ENCODE measurements at regions not wholly inside any gene's neighbourhood (a gene's known extent, or its start where the extent isn't known, plus 50 kb on each side); places are given as distances from the start of the nearest gene placed in this dataset.

- no peak for DNase-seq
- Histone ChIP-seq H2AFZ (ENCODE audit: low read length) (no peak overlapping the region), H3K9me2 (replicated peaks; ENCODE audit: low read length) (no peaks in the 10 kb centered on the region), H4K20me1 (ENCODE audit: low read length) (no peaks in the 10 kb centered on the region), H3K9me3 (ENCODE audit: low read length) (no peaks in the 10 kb centered on the region), H3F3A (ENCODE audit: low read length, unreplicated experiment) (no peaks in the 10 kb centered on the region), H3K4me2 (ENCODE audit: low read length) (no peak overlapping the region), H3K27me3 (ENCODE audit: low read length) (peaks cover 5% of the 10 kb centered on the region; the same call in 1 of the 2 replicates), H3K27ac (ENCODE audit: low read length) (no peak overlapping the region), H3K4me3 (ENCODE audit: low read length) (no peak overlapping the region), H3K36me3 (ENCODE audit: low read depth, low read length) (no peaks in the 10 kb centered on the region), H3K79me2 (ENCODE audit: low read length) (no peaks in the 10 kb centered on the region), H3K9ac (ENCODE audit: low read length) (no peak overlapping the region), H3K4me1 (ENCODE audit: insufficient read depth, low read length) (no peaks in the 10 kb centered on the region)
- no peak for ATAC-seq
- POLR2A ChIA-PET (ENCODE audit: unreplicated experiment) = no interaction called here
- TF ChIP-seq CTCF (conservative IDR thresholded peaks at IDR 0.05; ENCODE audit: low read depth, low read length) (no peak), EZH2phosphoT487 (IDR thresholded peaks at IDR 0.05; ENCODE audit: borderline replicate concordance, low read length) (no peak), EZH2 (IDR thresholded peaks at IDR 0.05; ENCODE audit: low read length, unreplicated experiment) (no peak)
- CTCF ChIA-PET = no interaction called here
- BruUV-seq (replicated peaks) = no TSS peak
- intact Hi-C loops (cut with micrococcal nuclease) = no loop called here
These were observed 183.6 kb downstream of the FOXD2 start for GRCh38 chr1:47621483-47621882.

DNA sequence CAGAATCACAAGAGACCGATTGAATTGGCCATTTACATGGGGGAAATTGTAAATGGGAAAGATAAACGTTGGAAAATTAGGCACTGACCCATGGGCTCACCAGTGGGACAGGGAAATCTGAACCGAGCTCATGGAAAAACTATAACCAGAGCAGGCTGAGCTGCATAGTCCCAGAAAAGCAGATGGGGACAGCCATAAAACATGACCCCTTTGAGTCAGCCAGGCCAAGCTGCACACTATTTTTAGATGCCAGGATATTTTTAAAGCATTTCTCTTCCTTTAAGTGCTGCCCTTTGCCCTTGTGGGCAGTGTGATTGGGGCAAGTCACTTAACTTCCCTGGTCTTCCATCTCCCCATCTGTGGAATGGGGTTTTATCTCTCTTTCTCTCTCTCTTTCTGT lies 184.1 kb downstream of the FOXD2 start:
- Histone ChIP-seq H3K4me1 (ENCODE audit: insufficient read depth, low read length) (no peaks in the 10 kb centered on the region), H3K27me3 (ENCODE audit: low read length) (peaks cover 5% of the 10 kb centered on the region; the same call in 1 of the 2 replicates), H3K4me2 (ENCODE audit: low read length) (no peak overlapping the region), H3K79me2 (ENCODE audit: low read length) (no peaks in the 10 kb centered on the region), H3K27ac (ENCODE audit: low read length) (no peak overlapping the region), H2AFZ (ENCODE audit: low read length) (no peak overlapping the region), H3K9ac (ENCODE audit: low read length) (no peak overlapping the region), H3F3A (ENCODE audit: low read length, unreplicated experiment) (no peaks in the 10 kb centered on the region), H4K20me1 (ENCODE audit: low read length) (no peaks in the 10 kb centered on the region), H3K9me3 (ENCODE audit: low read length) (no peaks in the 10 kb centered on the region), H3K4me3 (ENCODE audit: low read length) (no peak overlapping the region), H3K9me2 (replicated peaks; ENCODE audit: low read length) (no peaks in the 10 kb centered on the region), H3K36me3 (ENCODE audit: low read depth, low read length) (no peaks in the 10 kb centered on the region)
- ChIA-PET CTCF (no interaction called here), POLR2A (ENCODE audit: unreplicated experiment) (no interaction called here)
- TF ChIP-seq EZH2phosphoT487 (IDR thresholded peaks at IDR 0.05; ENCODE audit: borderline replicate concordance, low read length) = no peak
- no peak for TF ChIP-seq CTCF (conservative IDR thresholded peaks at IDR 0.05; ENCODE audit: low read depth, low read length)
- TF ChIP-seq EZH2 (IDR thresholded peaks at IDR 0.05; ENCODE audit: low read length, unreplicated experiment) = no peak
- no peak for ATAC-seq
- intact Hi-C loops (cut with micrococcal nuclease) = no loop called here
- BruUV-seq (replicated peaks) = no TSS peak
- no peak for DNase-seq

- no peaks in the 10 kb centered on the region for H3F3A ChIP-seq (ENCODE audit: low read length, unreplicated experiment)
- CTCF ChIA-PET = no interaction called here
- no peak overlapping the region for H3K4me3 ChIP-seq (ENCODE audit: low read length)
These were observed 185.1 kb downstream of the FOXD2 start for GRCh38 chr1:47622776-47623556.

More at GRCh38 chr1:47622776-47623556, 185.1 kb downstream of the FOXD2 start:
- Histone ChIP-seq H3K9me3 (ENCODE audit: low read length) (no peaks in the 10 kb centered on the region), H3K9ac (ENCODE audit: low read length) (no peak overlapping the region), H3K79me2 (ENCODE audit: low read length) (no peaks in the 10 kb centered on the region), H3K36me3 (ENCODE audit: low read depth, low read length) (no peaks in the 10 kb centered on the region), H3K4me1 (ENCODE audit: insufficient read depth, low read length) (no peaks in the 10 kb centered on the region), H4K20me1 (ENCODE audit: low read length) (no peaks in the 10 kb centered on the region), H3K4me2 (ENCODE audit: low read length) (no peak overlapping the region), H3K9me2 (replicated peaks; ENCODE audit: low read length) (no peaks in the 10 kb centered on the region), H3K27ac (ENCODE audit: low read length) (no peak overlapping the region), H3K27me3 (ENCODE audit: low read length) (peaks cover 5% of the 10 kb centered on the region; the same call in 1 of the 2 replicates), H2AFZ (ENCODE audit: low read length) (no peak overlapping the region)
- DNase-seq (no peak), ATAC-seq (no peak)
- POLR2A ChIA-PET (ENCODE audit: unreplicated experiment) = no interaction called here
- no peak for TF ChIP-seq CTCF (conservative IDR thresholded peaks at IDR 0.05; ENCODE audit: low read depth, low read length)
- no peak for TF ChIP-seq EZH2phosphoT487 (IDR thresholded peaks at IDR 0.05; ENCODE audit: borderline replicate concordance, low read length)
- no peak for TF ChIP-seq EZH2 (IDR thresholded peaks at IDR 0.05; ENCODE audit: low read length, unreplicated experiment)
- no TSS peak for BruUV-seq (replicated peaks)
- intact Hi-C loops (cut with micrococcal nuclease) = no loop called here
